Astrocyte (in vitro differentiated cells and primary cell): ENCODE measurements at regions not wholly inside any gene's neighbourhood (a gene's known extent, or its start where the extent isn't known, plus 50 kb on each side); places are given as distances from the start of the nearest gene placed in this dataset.

Experiments used
- CTCF ChIP-seq: IDR thresholded peaks from 2 replicates; pipeline ENCODE4 v1.5.1; 2011; ENCODE audit warnings: low read depth, mild to moderate bottlenecking, inconsistent platforms, low read length, moderate library complexity; ENCODE audit not compliant: insufficient read depth
- EZH2 ChIP-seq: IDR thresholded peaks from 2 replicates; pipeline ENCODE4 v1.6.1; 2012; ENCODE audit warnings: mild to moderate bottlenecking, low read length, inconsistent platforms; ENCODE audit not compliant: insufficient read depth

- no peak for TF ChIP-seq CTCF
- no peak for TF ChIP-seq EZH2
These were observed 148.2 kb downstream of the TLE3 start for GRCh38 chr15:69949485-69949884.
